ELR (cell line): ENCODE measurements at regions not wholly inside any gene's neighbourhood (a gene's known extent, or its start where the extent isn't known, plus 50 kb on each side); places are given as distances from the start of the nearest gene placed in this dataset.

Experiments used
- DNase-seq: peaks from one replicate; pipeline ENCODE4 v3.0.0-alpha.2; 2015; ENCODE audit warnings: low read depth

- no peak for DNase-seq
Observed at GRCh38 chr1:199161766-199162303, 523.0 kb downstream of the PTPRC start.

- DNase-seq: no peak
Observed at GRCh38 chr1:199163267-199163666, 524.4 kb downstream of the PTPRC start.

GRCh38 chr1:199163670-199164069, 524.8 kb downstream of the PTPRC start:
- no peak for DNase-seq

GRCh38 chr1:199167460-199167859, 528.6 kb downstream of the PTPRC start:
- no peak for DNase-seq

- DNase-seq: no peak
Observed at GRCh38 chr1:199168888-199169585, 530.2 kb downstream of the PTPRC start.

GRCh38 chr1:199170711-199171110, 531.9 kb downstream of the PTPRC start:
- peak; percentile 19 for DNase-seq

- peak; percentile 21 for DNase-seq
Observed at GRCh38 chr1:199172171-199173124, 533.6 kb downstream of the PTPRC start.

- peak; percentile 24 for DNase-seq
Observed at GRCh38 chr1:199173356-199173755, 534.5 kb downstream of the PTPRC start.

GRCh38 chr1:199174336-199174735, 535.5 kb downstream of the PTPRC start:
- no peak for DNase-seq

- no peak for DNase-seq
Observed at GRCh38 chr1:199176713-199177112, 537.9 kb downstream of the PTPRC start.

GRCh38 chr1:199177241-199177640, 538.4 kb downstream of the PTPRC start:
- DNase-seq: no peak

GRCh38 chr1:199178646-199179045, 539.8 kb downstream of the PTPRC start:
- DNase-seq: no peak

GRCh38 chr1:199182186-199182843, 543.5 kb downstream of the PTPRC start:
- DNase-seq: no peak

GRCh38 chr1:199184180-199184579, 545.3 kb downstream of the PTPRC start:
- peak; percentile 4 for DNase-seq

- no peak for DNase-seq
Observed at GRCh38 chr1:199194862-199195261, 556.0 kb downstream of the PTPRC start.

- DNase-seq: no peak
Observed at GRCh38 chr1:199197695-199198094, 558.9 kb downstream of the PTPRC start.

- DNase-seq: no peak
Observed at GRCh38 chr1:199202331-199202730, 563.5 kb downstream of the PTPRC start.

- no peak for DNase-seq
Observed at GRCh38 chr1:199204231-199204630, 565.4 kb downstream of the PTPRC start.

GRCh38 chr1:199205740-199206441, 567.1 kb downstream of the PTPRC start:
- peak; percentile 7 for DNase-seq

GRCh38 chr1:199208847-199209246, 570.0 kb downstream of the PTPRC start:
- no peak for DNase-seq

GRCh38 chr1:199218065-199218464, 579.2 kb downstream of the PTPRC start:
- no peak for DNase-seq

- DNase-seq: no peak
Observed at GRCh38 chr1:199218533-199218932, 579.7 kb downstream of the PTPRC start.
